SK-N-SH (cell line): ENCODE measurements at regions not wholly inside any gene's neighbourhood (a gene's known extent, or its start where the extent isn't known, plus 50 kb on each side); places are given as distances from the start of the nearest gene placed in this dataset.

Source experiments
- CTCF ChIA-PET: fragments of 300-600, 350-600 bp; formaldehyde crosslinking; extraction: SDS; loops from one replicate; lab custom pipeline; 2021; lab: Yijun Ruan, JAX
- POLR2A ChIA-PET: fragments of 350-600 bp; sonication (Branson Sonifier 250); formaldehyde crosslinking; extraction: SDS; loops from one replicate; lab custom pipeline; 2020; ENCODE audit warnings: antibody characterized with exemption, inconsistent platforms; lab: Yijun Ruan, JAX
- DNase-seq: peaks from one replicate; pipeline ENCODE4 v3.0.0; 2012
- H2AFZ ChIP-seq: fragments of 200-600 bp; sonication (generic); 2 replicates; pipeline ENCODE4 v1.8.1; 2016; ENCODE audit warnings: antibody characterized with exemption, mild to moderate bottlenecking, low read depth
- H3F3A ChIP-seq: fragments of 200-600 bp; sonication (generic); replicated peaks from 2 replicates; pipeline ENCODE3; 2016; ENCODE audit warnings: antibody characterized with exemption, mild to moderate bottlenecking; ENCODE audit not compliant: insufficient read depth
- H3K27ac ChIP-seq, 2 experiments: fragments of 200-500 bp in 1 of 2; fragments of 200-600 bp in 1 of 2; sonication (Bioruptor generic) in 1 of 2; sonication (generic), shearing (Covaris generic) in 1 of 2; 2 replicates each; pipeline versions ENCODE4 v1.5.1 to v1.6.1; 2014 to 2016; ENCODE audit warnings: low read depth in 2 of 2, inconsistent platforms in 1 of 2, low read length in 1 of 2, mild to moderate bottlenecking in 1 of 2, mixed read lengths in 1 of 2
- H3K27me3 ChIP-seq: fragments of 200-600 bp; sonication (generic), shearing (Covaris generic); 2 replicates; pipeline ENCODE4 v1.6.1; 2016; ENCODE audit warnings: mixed run types; ENCODE audit not compliant: insufficient read depth
- H3K36me3 ChIP-seq, 2 experiments: fragments of 200-500 bp in 1 of 2; fragments of 200-600 bp in 1 of 2; sonication (Bioruptor generic) in 1 of 2; sonication (generic) in 1 of 2; replicated peaks in 1 of 2; 2 replicates each; pipeline versions ENCODE3 to v1.5.1; 2014 to 2016; ENCODE audit warnings: low read length in 1 of 2, mild to moderate bottlenecking in 1 of 2; ENCODE audit not compliant: insufficient read depth in 2 of 2, control insufficient read depth in 1 of 2
- H3K4me1 ChIP-seq, 2 experiments: fragments of 200-500 bp in 1 of 2; fragments of 200-600 bp in 1 of 2; sonication (Bioruptor generic) in 1 of 2; sonication (generic), shearing (Covaris generic) in 1 of 2; 2 replicates each; pipeline versions ENCODE4 v1.5.1 to v1.6.1; 2014 to 2016; ENCODE audit warnings: low read depth in 1 of 2, low read length in 1 of 2, mixed run types in 1 of 2; ENCODE audit not compliant: insufficient read depth in 2 of 2, control insufficient read depth in 1 of 2
- H3K4me2 ChIP-seq: fragments of 200-600 bp; sonication (generic), shearing (Covaris generic); 2 replicates; pipeline ENCODE4 v1.6.1; 2017; ENCODE audit warnings: mixed run types
- H3K4me3 ChIP-seq, 2 experiments: fragments of 200-500 bp in 1 of 2; fragments of 200-600 bp in 1 of 2; sonication (Bioruptor generic) in 1 of 2; sonication (generic), shearing (Covaris generic) in 1 of 2; 2 replicates each; pipeline versions ENCODE4 v1.5.1 to v1.8.1; 2014 to 2016; ENCODE audit warnings: low read depth in 2 of 2, inconsistent platforms in 1 of 2, low read length in 1 of 2, mild to moderate bottlenecking in 1 of 2, mixed read lengths in 1 of 2, moderate library complexity in 1 of 2
- H3K79me2 ChIP-seq: fragments of 200-600 bp; sonication (generic); 2 replicates; pipeline ENCODE4 v1.8.1; 2017; ENCODE audit warnings: mild to moderate bottlenecking; ENCODE audit not compliant: insufficient read depth
- H3K9ac ChIP-seq: fragments of 200-600 bp; sonication (generic); 2 replicates; pipeline ENCODE4 v1.6.1; 2017; ENCODE audit warnings: mixed run types
- H3K9me2 ChIP-seq: fragments of 200-600 bp; sonication (generic); 2 replicates; pipeline ENCODE4 v1.6.1; 2017; ENCODE audit warnings: mixed run types
- H3K9me3 ChIP-seq: fragments of 200-600 bp; sonication (generic); 2 replicates; pipeline ENCODE4 v1.6.1; 2017; ENCODE audit warnings: mixed run types, mild to moderate bottlenecking, moderate library complexity
- H4K20me1 ChIP-seq: fragments of 200-600 bp; sonication (generic); 2 replicates; pipeline ENCODE4 v1.6.1; 2017; ENCODE audit warnings: mild to moderate bottlenecking, mixed run types; ENCODE audit not compliant: insufficient read depth
- CHD2 ChIP-seq: fragments of 150-350 bp; IDR thresholded peaks from 2 replicates; pipeline ENCODE4 v1.6.1; 2018; ENCODE audit warnings: low read length; ENCODE audit not compliant: partially characterized antibody
- EP300 ChIP-seq, 2 experiments: IDR thresholded peaks; 2 replicates each; pipeline versions ENCODE4 v1.4.0 to v1.6.1; 2012; ENCODE audit warnings: borderline replicate concordance in 1 of 2, low read depth in 1 of 2, low read length in 1 of 2
- RAD21 ChIP-seq: IDR thresholded peaks from 2 replicates; pipeline ENCODE4 v1.6.1; 2012; ENCODE audit warnings: mild to moderate bottlenecking, low read length
- RFX5 ChIP-seq: IDR thresholded peaks from 2 replicates; pipeline ENCODE4 v1.6.1; 2012; ENCODE audit warnings: mild to moderate bottlenecking, improper control_type of control experiment, low read length
- SIN3A ChIP-seq: IDR thresholded peaks from 2 replicates; pipeline ENCODE4 v1.6.1; 2012; ENCODE audit warnings: low read depth, mild to moderate bottlenecking, low read length, moderate library complexity, borderline replicate concordance
- TAF1 ChIP-seq: IDR thresholded peaks from 2 replicates; pipeline ENCODE4 v1.6.1; 2012; ENCODE audit warnings: low read depth, mild to moderate bottlenecking, low read length, moderate library complexity, borderline replicate concordance
- YY1 ChIP-seq: IDR thresholded peaks from 2 replicates; pipeline ENCODE4 v1.4.0; 2012; ENCODE audit warnings: low read depth, mild to moderate bottlenecking
- WGBS: methylation state at CpG from one replicate; pipeline ENCODE4 v1.1.6; 2017; ENCODE audit warnings: low lambda C conversion rate; 5-methylcytosine and 5-hydroxymethylcytosine counted together
- TF ChIP-seq, protein P1 (sequence below): IDR thresholded peaks from 2 replicates; pipeline ENCODE4 v1.4.0; 2012; ENCODE audit warnings: low read depth, borderline replicate concordance
- TF ChIP-seq, protein P2 (sequence below): fragments of 150-350 bp; IDR thresholded peaks from 2 replicates; pipeline ENCODE4 v1.6.1; 2017; ENCODE audit warnings: antibody characterized with exemption, low read length, low read depth, borderline replicate concordance
- TF ChIP-seq, protein P3 (sequence below): fragments of 200-600 bp; sonication (generic); IDR thresholded peaks from 2 replicates; pipeline ENCODE4 v1.6.1; 2017; ENCODE audit warnings: antibody characterized with exemption, mild to moderate bottlenecking, moderate library complexity

DNA sequence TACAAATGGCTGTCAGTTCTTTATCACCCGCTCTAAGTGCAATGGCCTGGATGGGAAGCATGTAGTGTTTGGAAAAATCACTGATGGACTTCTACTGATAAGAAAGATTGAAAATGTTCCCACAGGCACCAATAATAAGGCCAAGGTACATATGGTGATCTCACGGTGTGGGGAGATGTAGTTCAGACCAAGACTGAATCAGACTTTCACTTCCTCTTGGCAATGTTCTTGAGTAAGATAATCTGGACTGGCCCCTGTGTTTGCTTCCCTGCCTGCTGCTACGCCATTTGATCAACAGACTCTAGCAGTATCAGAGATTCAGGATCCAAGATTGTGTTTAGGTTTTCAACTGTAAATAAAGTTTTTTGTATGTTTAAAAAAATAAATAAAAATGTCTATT is 682.2 kb upstream of the AMOT start (continued):
- TF ChIP-seq, protein P1, sequence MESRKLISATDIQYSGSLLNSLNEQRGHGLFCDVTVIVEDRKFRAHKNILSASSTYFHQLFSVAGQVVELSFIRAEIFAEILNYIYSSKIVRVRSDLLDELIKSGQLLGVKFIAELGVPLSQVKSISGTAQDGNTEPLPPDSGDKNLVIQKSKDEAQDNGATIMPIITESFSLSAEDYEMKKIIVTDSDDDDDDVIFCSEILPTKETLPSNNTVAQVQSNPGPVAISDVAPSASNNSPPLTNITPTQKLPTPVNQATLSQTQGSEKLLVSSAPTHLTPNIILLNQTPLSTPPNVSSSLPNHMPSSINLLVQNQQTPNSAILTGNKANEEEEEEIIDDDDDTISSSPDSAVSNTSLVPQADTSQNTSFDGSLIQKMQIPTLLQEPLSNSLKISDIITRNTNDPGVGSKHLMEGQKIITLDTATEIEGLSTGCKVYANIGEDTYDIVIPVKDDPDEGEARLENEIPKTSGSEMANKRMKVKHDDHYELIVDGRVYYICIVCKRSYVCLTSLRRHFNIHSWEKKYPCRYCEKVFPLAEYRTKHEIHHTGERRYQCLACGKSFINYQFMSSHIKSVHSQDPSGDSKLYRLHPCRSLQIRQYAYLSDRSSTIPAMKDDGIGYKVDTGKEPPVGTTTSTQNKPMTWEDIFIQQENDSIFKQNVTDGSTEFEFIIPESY = no peak
- TF ChIP-seq TAF1 (no peak), SIN3A (no peak), YY1 (no peak), CHD2 (no peak)

DNA sequence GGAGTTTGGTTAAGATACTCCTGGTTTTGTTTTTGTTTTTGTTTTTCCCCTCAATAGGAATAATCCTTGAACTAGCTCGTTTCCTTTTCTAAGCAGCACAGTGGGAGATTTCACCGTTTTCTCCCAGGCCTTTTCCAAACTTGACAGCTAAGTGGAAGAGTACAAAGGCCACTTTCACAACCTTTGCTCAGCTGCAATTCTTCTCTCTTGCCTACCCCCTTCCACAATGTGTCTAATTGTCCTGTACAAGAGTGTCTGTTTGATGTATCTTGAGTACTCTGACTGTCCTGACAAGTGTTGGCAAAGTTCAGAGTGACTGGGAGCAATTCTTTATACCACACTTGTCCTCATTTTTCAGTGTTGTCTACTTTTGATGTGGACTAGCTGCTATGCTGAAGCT is 674.3 kb upstream of the AMOT start:
- ChIA-PET POLR2A (no interaction called here), CTCF (interaction anchor here (0.6 kb wide), 1 partner anchor 11 kb away, joined by 3 read pairs; no protein-coding TSS in a partner anchor)
- H2AFZ ChIP-seq = no peak overlapping the region
- H3K9ac ChIP-seq = no peak overlapping the region
- H3K9me2 ChIP-seq = no peaks in the 10 kb centered on the region
- DNase-seq = no peak
- no peak overlapping the region for H3K4me2 ChIP-seq
- no peaks in the 10 kb centered on the region for H3K36me3 ChIP-seq
- H3K4me3 ChIP-seq = no peak overlapping the region
- H4K20me1 ChIP-seq = no peaks in the 10 kb centered on the region
- no peaks in the 10 kb centered on the region for H3K9me3 ChIP-seq
- no peaks in the 10 kb centered on the region for H3K27me3 ChIP-seq
- WGBS = 54% methylated on average over 2 of the region's 2 CpGs
- H3K79me2 ChIP-seq = no peaks in the 10 kb centered on the region
- no peaks in the 10 kb centered on the region for H3F3A ChIP-seq
- H3K4me1 ChIP-seq = no peaks in the 10 kb centered on the region
- no peak for TF ChIP-seq RFX5
- no peak for TF ChIP-seq RAD21
- no peak for TF ChIP-seq EP300 (IDR thresholded peaks at IDR 0.05; ENCODE audit: borderline replicate concordance in 1 of 2, low read depth in 1 of 2, low read length in 1 of 2)
- TF ChIP-seq, protein P2, sequence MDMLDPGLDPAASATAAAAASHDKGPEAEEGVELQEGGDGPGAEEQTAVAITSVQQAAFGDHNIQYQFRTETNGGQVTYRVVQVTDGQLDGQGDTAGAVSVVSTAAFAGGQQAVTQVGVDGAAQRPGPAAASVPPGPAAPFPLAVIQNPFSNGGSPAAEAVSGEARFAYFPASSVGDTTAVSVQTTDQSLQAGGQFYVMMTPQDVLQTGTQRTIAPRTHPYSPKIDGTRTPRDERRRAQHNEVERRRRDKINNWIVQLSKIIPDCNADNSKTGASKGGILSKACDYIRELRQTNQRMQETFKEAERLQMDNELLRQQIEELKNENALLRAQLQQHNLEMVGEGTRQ = no peak
- TF ChIP-seq, protein P3, sequence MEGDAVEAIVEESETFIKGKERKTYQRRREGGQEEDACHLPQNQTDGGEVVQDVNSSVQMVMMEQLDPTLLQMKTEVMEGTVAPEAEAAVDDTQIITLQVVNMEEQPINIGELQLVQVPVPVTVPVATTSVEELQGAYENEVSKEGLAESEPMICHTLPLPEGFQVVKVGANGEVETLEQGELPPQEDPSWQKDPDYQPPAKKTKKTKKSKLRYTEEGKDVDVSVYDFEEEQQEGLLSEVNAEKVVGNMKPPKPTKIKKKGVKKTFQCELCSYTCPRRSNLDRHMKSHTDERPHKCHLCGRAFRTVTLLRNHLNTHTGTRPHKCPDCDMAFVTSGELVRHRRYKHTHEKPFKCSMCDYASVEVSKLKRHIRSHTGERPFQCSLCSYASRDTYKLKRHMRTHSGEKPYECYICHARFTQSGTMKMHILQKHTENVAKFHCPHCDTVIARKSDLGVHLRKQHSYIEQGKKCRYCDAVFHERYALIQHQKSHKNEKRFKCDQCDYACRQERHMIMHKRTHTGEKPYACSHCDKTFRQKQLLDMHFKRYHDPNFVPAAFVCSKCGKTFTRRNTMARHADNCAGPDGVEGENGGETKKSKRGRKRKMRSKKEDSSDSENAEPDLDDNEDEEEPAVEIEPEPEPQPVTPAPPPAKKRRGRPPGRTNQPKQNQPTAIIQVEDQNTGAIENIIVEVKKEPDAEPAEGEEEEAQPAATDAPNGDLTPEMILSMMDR = no peak
- no peak overlapping the region for H3K27ac ChIP-seq
